CD14-positive monocyte (primary cell): ENCODE measurements at regions not wholly inside any gene's neighbourhood (a gene's known extent, or its start where the extent isn't known, plus 50 kb on each side); places are given as distances from the start of the nearest gene placed in this dataset.

Source experiments
- DNase-seq, 3 donors: peaks; one replicate each; pipeline ENCODE4 v3.0.0-alpha.2; 2011 to 2022
- H2AFZ ChIP-seq: 2 replicates; pipeline ENCODE4 v1.6.0; 2012; ENCODE audit warnings: mild to moderate bottlenecking, low read depth, low read length, inconsistent platforms; ENCODE audit not compliant: insufficient read depth, poor library complexity, severe bottlenecking
- H3K27ac ChIP-seq, 2 donors: 1 replicate in 1 of 2; 2 replicates in 1 of 2; pipeline ENCODE4 v1.5.1; 2012 to 2013; ENCODE audit warnings: low read length in 2 of 2, control low read depth in 1 of 2, inconsistent platforms in 1 of 2, low read depth in 1 of 2, mild to moderate bottlenecking in 1 of 2
- H3K27me3 ChIP-seq, 2 donors: one replicate each; pipeline versions ENCODE4 v1.6.0 to v1.6.1; 2011 to 2013; ENCODE audit warnings: low read length in 2 of 2; ENCODE audit not compliant: control insufficient read depth in 2 of 2, insufficient read depth in 2 of 2
- H3K36me3 ChIP-seq, 2 donors: replicated peaks in 1 of 2; 1 replicate in 1 of 2; 2 replicates in 1 of 2; pipeline versions ENCODE4 v1.5.1 to v1.6.1; 2012 to 2013; ENCODE audit warnings: low read length in 2 of 2, control low read depth in 1 of 2, inconsistent platforms in 1 of 2, mild to moderate bottlenecking in 1 of 2; ENCODE audit not compliant: insufficient read depth in 2 of 2, control insufficient read depth in 1 of 2
- H3K4me1 ChIP-seq, 2 donors: 1 replicate in 1 of 2; 2 replicates in 1 of 2; pipeline versions ENCODE4 v1.5.1 to v1.6.1; 2012 to 2013; ENCODE audit warnings: low read length in 2 of 2, control low read depth in 1 of 2, inconsistent platforms in 1 of 2, mild to moderate bottlenecking in 1 of 2, moderate library complexity in 1 of 2; ENCODE audit not compliant: insufficient read depth in 2 of 2, control insufficient read depth in 1 of 2
- H3K4me2 ChIP-seq: replicated peaks from 2 replicates; pipeline ENCODE3; 2012; ENCODE audit warnings: low read length, moderate library complexity, mild to moderate bottlenecking; ENCODE audit not compliant: poor library complexity, severe bottlenecking; ENCODE audit errors: extremely low read depth
- H3K4me3 ChIP-seq, 3 experiments: fragments of 200-600 bp in 1 of 3; sonication (generic) in 1 of 3; replicated peaks in 1 of 3; 1 replicate in 2 of 3; 2 replicates in 1 of 3; pipeline ENCODE4 v1.5.1; 2011 to 2013; ENCODE audit warnings: low read length in 3 of 3, mild to moderate bottlenecking in 3 of 3, control low read depth in 2 of 3, low read depth in 2 of 3, inconsistent platforms in 1 of 3, moderate library complexity in 1 of 3
- H3K79me2 ChIP-seq: 2 replicates; pipeline ENCODE4 v1.6.0; 2012; ENCODE audit warnings: mild to moderate bottlenecking, control low read depth, inconsistent platforms, low read length, moderate library complexity; ENCODE audit not compliant: insufficient read depth
- H3K9ac ChIP-seq: 2 replicates; pipeline ENCODE4 v1.6.0; 2017; ENCODE audit warnings: low read length, mild to moderate bottlenecking; ENCODE audit not compliant: insufficient read depth, poor library complexity, severe bottlenecking
- H3K9me3 ChIP-seq, 2 donors: replicated peaks in 1 of 2; 1 replicate in 1 of 2; 2 replicates in 1 of 2; pipeline versions ENCODE4 v1.5.1 to v1.6.1; 2012 to 2013; ENCODE audit warnings: low read length in 2 of 2, control low read depth in 1 of 2; ENCODE audit not compliant: control insufficient read depth in 1 of 2, insufficient read depth in 1 of 2
- H4K20me1 ChIP-seq: 2 replicates; pipeline ENCODE4 v1.6.0; 2012; ENCODE audit warnings: mild to moderate bottlenecking, low read length, control low read depth, moderate library complexity; ENCODE audit not compliant: insufficient read depth
- H3K27ac Mint-ChIP-seq, 7 donors: one replicate each; pipeline ENCODE4 v1.8.0; 2020; ENCODE audit warnings: mild to moderate bottlenecking in 7 of 7, mixed read lengths in 7 of 7, moderate library complexity in 6 of 7, inconsistent platforms in 2 of 7
- H3K27me3 Mint-ChIP-seq, 3 donors: one replicate each; pipeline ENCODE4 v1.8.0; 2021 to 2022; ENCODE audit warnings: low read depth in 3 of 3, mild to moderate bottlenecking in 3 of 3, mixed read lengths in 3 of 3, moderate library complexity in 3 of 3, inconsistent platforms in 1 of 3
- H3K36me3 Mint-ChIP-seq, 2 donors: one replicate each; pipeline ENCODE4 v1.8.0; 2020; ENCODE audit warnings: mixed read lengths in 2 of 2, inconsistent platforms in 1 of 2, mild to moderate bottlenecking in 1 of 2
- H3K4me1 Mint-ChIP-seq: one replicate; pipeline ENCODE4 v1.8.0; 2020; ENCODE audit warnings: mild to moderate bottlenecking, mixed read lengths
- H3K4me3 Mint-ChIP-seq, 2 donors: one replicate each; pipeline ENCODE4 v1.8.0; 2020; ENCODE audit warnings: mild to moderate bottlenecking in 2 of 2, mixed read lengths in 2 of 2, moderate library complexity in 1 of 2
- H3K9me3 Mint-ChIP-seq, 7 donors: one replicate each; pipeline ENCODE4 v1.8.0; 2020 to 2022; ENCODE audit warnings: mixed read lengths in 7 of 7, mild to moderate bottlenecking in 6 of 7, moderate library complexity in 6 of 7, inconsistent platforms in 2 of 7
- CTCF ChIP-seq: fragments of 200-600 bp; IDR thresholded peaks from one replicate; pipeline ENCODE4 v1.8.0; 2022; ENCODE audit warnings: antibody characterized with exemption, mild to moderate bottlenecking
- WGBS: methylation state at CpG from one replicate; pipeline ENCODE4 v1.1.5; 2013; ENCODE audit warnings: missing lambda C conversion rate; ENCODE audit not compliant: insufficient coverage; 5-methylcytosine and 5-hydroxymethylcytosine counted together
- intact Hi-C, 2 donors: fragments of 100-400 bp; cut with micrococcal nuclease; formaldehyde crosslinking; loops; one replicate each; pipeline versions ENCODE4 v1.15.0 to v1.15.1; 2023

DNA sequence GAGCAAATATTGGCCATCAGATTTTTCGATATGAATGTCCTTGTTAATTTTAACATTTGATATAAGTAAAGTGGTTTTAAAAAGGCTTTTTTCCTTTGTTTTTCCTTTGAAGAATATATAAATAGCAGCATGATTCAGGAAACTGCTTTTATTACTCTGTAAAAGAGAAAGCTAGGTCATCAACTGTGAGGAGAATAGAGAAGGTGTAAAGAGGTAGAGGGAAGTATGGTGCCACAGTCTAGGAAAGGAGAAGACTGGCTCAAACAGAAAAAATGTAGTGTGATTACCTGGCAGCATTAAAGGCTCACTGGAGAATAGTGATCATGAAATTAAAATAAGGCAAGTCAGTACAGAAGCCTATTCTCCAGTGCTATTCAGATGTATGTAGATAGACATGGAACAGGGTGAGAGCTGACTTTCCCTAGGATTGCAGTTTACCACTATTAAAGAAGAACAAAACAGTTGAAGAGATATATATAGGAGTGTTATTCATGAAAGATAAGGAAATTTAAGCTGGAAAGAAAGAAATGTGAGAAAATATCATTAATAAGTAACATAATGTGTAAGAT, 1115.9 kb upstream of the PCDH9 start:
- H3K79me2 ChIP-seq, result no peaks in the 10 kb centered on the region
- H2AFZ ChIP-seq, result no peak overlapping the region
- H3K9me3 Mint-ChIP-seq, result peaks cover 0 to 16% (median 7%) of the 10 kb centered on the region in 7 donors
- no peak for DNase-seq
- intact Hi-C loops, result no loop called here
- H3K4me3 Mint-ChIP-seq, result no peak overlapping the region
- H4K20me1 ChIP-seq, result no peaks in the 10 kb centered on the region
- no peaks in the 10 kb centered on the region for H3K4me1 Mint-ChIP-seq
- no CpG with 5 or more reads among the region's 1 CpG for WGBS
- no peaks in the 10 kb centered on the region for H3K36me3 ChIP-seq
- peaks cover 11 to 14% of the 10 kb centered on the region in 2 donors for H3K9me3 ChIP-seq
- H3K27ac Mint-ChIP-seq, result no peak overlapping the region
- H3K9ac ChIP-seq, result no peak overlapping the region
- H3K36me3 Mint-ChIP-seq, result no peaks in the 10 kb centered on the region
- no peaks in the 10 kb centered on the region for H3K4me1 ChIP-seq
- no peak overlapping the region for H3K4me3 ChIP-seq
- no peaks in the 10 kb centered on the region for H3K27me3 ChIP-seq
- H3K4me2 ChIP-seq, result no peak overlapping the region
- H3K27me3 Mint-ChIP-seq, result no peaks in the 10 kb centered on the region
- no peak for TF ChIP-seq CTCF
- H3K27ac ChIP-seq, result no peak overlapping the region

GRCh38 chr13:68323124-68323523, 1093.0 kb upstream of the PCDH9 start:
- Mint-ChIP-seq H3K4me1 (no peaks in the 10 kb centered on the region), H3K36me3 (no peaks in the 10 kb centered on the region), H3K4me3 (no peak overlapping the region), H3K27me3 (peaks cover 0 to 2% (median 0%) of the 10 kb centered on the region in 3 donors), H3K27ac (no peak overlapping the region), H3K9me3 (peaks cover 9 to 28% (median 15%) of the 10 kb centered on the region in 7 donors)
- H3K4me3 ChIP-seq, result no peak overlapping the region
- intact Hi-C loops, result no loop called here
- H3K79me2 ChIP-seq, result no peaks in the 10 kb centered on the region
- TF ChIP-seq CTCF, result no peak
- H4K20me1 ChIP-seq, result no peaks in the 10 kb centered on the region
- peaks cover 29 to 31% of the 10 kb centered on the region in 2 donors for H3K9me3 ChIP-seq
- no peaks in the 10 kb centered on the region for H3K4me1 ChIP-seq
- H3K4me2 ChIP-seq, result no peak overlapping the region
- H3K27me3 ChIP-seq, result no peaks in the 10 kb centered on the region
- no peak overlapping the region for H3K27ac ChIP-seq
- no peak for DNase-seq
- no peak overlapping the region for H2AFZ ChIP-seq
- H3K36me3 ChIP-seq, result no peaks in the 10 kb centered on the region
- no peak overlapping the region for H3K9ac ChIP-seq
- no CpG with 5 or more reads among the region's 2 CpGs for WGBS
